NT2/D1 (cell line): ENCODE measurements at regions not wholly inside any gene's neighbourhood (a gene's known extent, or its start where the extent isn't known, plus 50 kb on each side); places are given as distances from the start of the nearest gene placed in this dataset.

Experiments used
- SUZ12 ChIP-seq: IDR thresholded peaks from 2 replicates; pipeline ENCODE4 v1.6.1; 2011; ENCODE audit not compliant: insufficient read length, insufficient read depth; ENCODE audit errors: extremely low read depth
- YY1 ChIP-seq: IDR thresholded peaks from 2 replicates; pipeline ENCODE4 v1.6.1; 2011; ENCODE audit not compliant: insufficient read length, insufficient read depth
- ZNF274 ChIP-seq: IDR thresholded peaks from 2 replicates; pipeline ENCODE4 v1.6.1; 2011; ENCODE audit warnings: mild to moderate bottlenecking, low read depth, low read length

- TF ChIP-seq YY1 (no peak), ZNF274 (no peak), SUZ12 (no peak)
These were observed 248.7 kb upstream of the RREB1 start for GRCh38 chr6:6859105-6859504.
